NCI-H2107 treated with DMSO at 0.1 percent for 48 hours (cell line): ENCODE measurements at regions not wholly inside any gene's neighbourhood (a gene's known extent, or its start where the extent isn't known, plus 50 kb on each side); places are given as distances from the start of the nearest gene placed in this dataset.
"Not testable (repeated sequence)": the region's sequence is repeated elsewhere in the genome, so short reads cannot be mapped to it uniquely, and the experiment has no call there.

Source experiments
- DNase-seq: peaks from one replicate; lab custom pipeline; 2025; ENCODE audit not compliant: unreplicated experiment; lab: John Stamatoyannopoulos, UW

GRCh38 chr6:23690453-23691049 is 435.5 kb upstream of the NRSN1 start:
- peak; percentile 57 for DNase-seq

GRCh38 chr6:23692184-23692583 is 433.8 kb upstream of the NRSN1 start:
- no peak for DNase-seq

- no peak for DNase-seq
These were observed 429.0 kb upstream of the NRSN1 start for GRCh38 chr6:23696992-23697391.

GRCh38 chr6:23704479-23705052 is 421.4 kb upstream of the NRSN1 start:
- no peak for DNase-seq

- no peak for DNase-seq
These were observed 420.3 kb upstream of the NRSN1 start for GRCh38 chr6:23705697-23706096.

GRCh38 chr6:23712756-23713155 is 413.3 kb upstream of the NRSN1 start:
- DNase-seq = no peak

GRCh38 chr6:23713211-23713610 is 412.8 kb upstream of the NRSN1 start:
- no peak for DNase-seq

GRCh38 chr6:23728707-23729106 is 397.3 kb upstream of the NRSN1 start:
- no peak for DNase-seq

GRCh38 chr6:23731609-23732008 is 394.4 kb upstream of the NRSN1 start:
- DNase-seq = no peak

- no peak for DNase-seq
These were observed 393.5 kb upstream of the NRSN1 start for GRCh38 chr6:23732521-23732920.

- no peak for DNase-seq
These were observed 390.9 kb upstream of the NRSN1 start for GRCh38 chr6:23735151-23735550.

- DNase-seq = no peak
These were observed 389.4 kb upstream of the NRSN1 start for GRCh38 chr6:23736577-23736976.

GRCh38 chr6:23747239-23747638 is 378.8 kb upstream of the NRSN1 start:
- DNase-seq = no peak

GRCh38 chr6:23752414-23752813 is 373.6 kb upstream of the NRSN1 start:
- DNase-seq = no peak

GRCh38 chr6:23754197-23754596 is 371.8 kb upstream of the NRSN1 start:
- no peak for DNase-seq

GRCh38 chr6:23775127-23775526 is 350.9 kb upstream of the NRSN1 start:
- no peak for DNase-seq

GRCh38 chr6:23783901-23784300 is 342.1 kb upstream of the NRSN1 start:
- DNase-seq = no peak

GRCh38 chr6:23784301-23784919 is 341.6 kb upstream of the NRSN1 start:
- no peak for DNase-seq

- no peak for DNase-seq
These were observed 335.3 kb upstream of the NRSN1 start for GRCh38 chr6:23790756-23791155.

- no peak for DNase-seq
These were observed 329.0 kb upstream of the NRSN1 start for GRCh38 chr6:23797041-23797440.

GRCh38 chr6:23804289-23804688 is 321.7 kb upstream of the NRSN1 start:
- not testable (repeated sequence) for DNase-seq

GRCh38 chr6:23821141-23821540 is 304.9 kb upstream of the NRSN1 start:
- DNase-seq = not testable (repeated sequence)

GRCh38 chr6:23823421-23823820 is 302.6 kb upstream of the NRSN1 start:
- DNase-seq = no peak
